ENCODE measurements at regions not wholly inside any gene's neighbourhood (a gene's known extent, or its start where the extent isn't known, plus 50 kb on each side); places are given as distances from the start of the nearest gene placed in this dataset.

DNA sequence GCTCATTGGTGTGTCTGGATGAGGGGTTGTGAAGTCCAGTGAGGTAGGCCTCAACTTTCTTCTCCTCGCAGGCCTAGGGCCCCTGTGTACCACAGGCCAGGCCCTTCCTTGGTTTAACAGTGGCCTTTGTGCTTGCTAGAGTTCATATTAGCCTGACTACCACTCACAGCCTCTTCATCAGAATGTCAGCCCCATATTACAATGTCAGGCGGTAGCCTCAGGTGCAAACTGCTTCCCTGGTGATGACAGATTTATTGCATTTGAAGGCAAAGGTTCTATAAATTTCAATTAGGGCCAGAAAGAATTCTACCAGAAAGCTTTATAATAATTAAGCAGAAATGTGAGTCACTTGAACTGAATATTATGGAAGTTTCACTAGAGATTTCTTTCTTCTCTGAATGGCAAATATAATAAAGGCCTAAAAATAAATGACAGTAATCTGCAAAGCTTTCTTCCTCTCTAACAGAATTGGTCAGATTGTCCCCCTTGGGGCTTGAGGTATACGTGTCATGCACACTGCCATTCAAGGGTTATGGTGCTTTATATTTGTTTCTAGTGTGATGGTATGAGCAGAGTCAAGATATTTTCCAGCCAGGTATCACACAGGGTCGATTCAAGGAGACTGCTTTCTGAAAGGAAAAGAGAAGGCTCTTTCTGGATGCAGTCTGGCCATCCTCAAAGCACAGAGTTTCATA is 210.3 kb downstream of the CWF19L2 start:
- no peak overlapping the region for H3K4me3 ChIP-seq
- H3K9me3 ChIP-seq (replicated peaks) = no peaks in the 10 kb centered on the region
- no peaks in the 10 kb centered on the region for H3K27me3 ChIP-seq
- H3K36me3 ChIP-seq = no peaks in the 10 kb centered on the region
- no peaks in the 10 kb centered on the region for H3K4me1 ChIP-seq
- no peak overlapping the region for H3K27ac ChIP-seq
- no peak for DNase-seq

DNA sequence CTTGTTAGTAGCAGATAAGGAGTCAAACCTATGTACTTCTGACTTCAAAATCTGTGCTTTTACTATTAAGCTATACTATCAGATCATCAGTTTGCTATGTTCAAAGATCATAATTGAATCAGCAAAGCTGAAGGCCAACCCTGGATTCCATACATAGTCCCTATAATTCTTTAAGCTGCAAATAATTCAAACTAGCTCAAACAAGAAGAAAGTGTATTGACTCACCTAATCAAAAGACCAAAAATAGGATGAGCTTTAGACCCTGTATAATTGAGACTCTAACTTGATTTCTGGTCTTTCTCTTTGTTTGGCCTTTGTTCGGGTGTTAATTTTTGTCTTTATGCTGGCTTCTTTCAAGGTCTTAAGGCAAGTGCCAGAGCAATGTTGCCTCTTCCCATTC is 213.7 kb downstream of the CWF19L2 start:
- H3K36me3 ChIP-seq = no peaks in the 10 kb centered on the region
- H3K27me3 ChIP-seq = no peaks in the 10 kb centered on the region
- no peak overlapping the region for H3K27ac ChIP-seq
- no peak for DNase-seq
- no peak overlapping the region for H3K4me3 ChIP-seq
- H3K9me3 ChIP-seq (replicated peaks) = no peaks in the 10 kb centered on the region
- H3K4me1 ChIP-seq = no peaks in the 10 kb centered on the region

DNA sequence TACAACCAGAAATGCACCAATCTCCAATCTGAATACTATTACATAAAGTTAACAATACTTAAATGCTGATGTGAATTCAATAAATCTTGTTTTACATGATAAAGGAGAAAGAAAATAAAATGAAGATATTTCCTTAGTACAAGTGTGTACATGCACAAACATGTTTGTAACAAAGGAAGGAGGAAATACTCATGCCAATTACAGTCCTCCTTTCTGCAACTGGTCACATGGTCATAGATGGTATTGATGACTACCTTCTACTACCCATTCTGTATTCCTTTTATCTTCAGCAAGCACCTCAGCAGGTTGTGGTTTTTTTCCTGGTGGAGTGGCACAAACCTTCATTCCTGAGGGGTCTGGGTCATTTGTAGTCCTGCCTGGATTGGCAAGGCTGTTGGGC is 214.2 kb upstream of the GUCY1A2 start:
- H3K27ac ChIP-seq = no peak overlapping the region
- no peaks in the 10 kb centered on the region for H3K36me3 ChIP-seq
- H3K27me3 ChIP-seq = no peaks in the 10 kb centered on the region
- no peak overlapping the region for H3K4me3 ChIP-seq
- H3K4me1 ChIP-seq = no peaks in the 10 kb centered on the region
- no peak for DNase-seq
- no peaks in the 10 kb centered on the region for H3K9me3 ChIP-seq (replicated peaks)

DNA sequence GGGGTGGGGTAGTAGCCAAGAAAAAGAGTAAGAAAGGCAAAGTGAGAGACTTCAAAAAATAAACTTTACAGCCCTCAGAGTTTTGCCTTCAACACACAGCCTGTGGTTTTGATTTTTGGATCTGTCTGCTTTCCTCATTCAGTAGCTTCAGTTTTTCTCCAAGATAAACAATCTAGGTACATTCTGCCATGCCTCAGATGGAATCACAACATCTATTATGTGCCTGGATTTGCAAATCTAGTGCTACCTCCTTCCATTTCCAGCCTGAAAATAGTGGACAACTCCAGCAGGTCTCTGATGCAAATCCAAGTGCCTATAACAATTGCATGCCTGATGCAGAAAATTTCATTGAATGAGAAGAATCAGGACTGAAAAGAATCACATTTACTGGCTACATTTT is 206.6 kb upstream of the GUCY1A2 start:
- Histone ChIP-seq H3K4me1 (no peaks in the 10 kb centered on the region), H3K36me3 (no peaks in the 10 kb centered on the region), H3K4me3 (no peak overlapping the region), H3K9me3 (replicated peaks) (no peaks in the 10 kb centered on the region), H3K27me3 (no peaks in the 10 kb centered on the region), H3K27ac (no peak overlapping the region)
- no peak for DNase-seq

- Histone ChIP-seq H3K27me3 (no peaks in the 10 kb centered on the region), H3K27ac (no peak overlapping the region), H3K36me3 (no peaks in the 10 kb centered on the region), H3K9me3 (replicated peaks) (no peaks in the 10 kb centered on the region), H3K4me3 (no peak overlapping the region), H3K4me1 (no peaks in the 10 kb centered on the region)
- DNase-seq = no peak
Observed at GRCh38 chr11:107222916-107223460, 204.7 kb upstream of the GUCY1A2 start.

DNA sequence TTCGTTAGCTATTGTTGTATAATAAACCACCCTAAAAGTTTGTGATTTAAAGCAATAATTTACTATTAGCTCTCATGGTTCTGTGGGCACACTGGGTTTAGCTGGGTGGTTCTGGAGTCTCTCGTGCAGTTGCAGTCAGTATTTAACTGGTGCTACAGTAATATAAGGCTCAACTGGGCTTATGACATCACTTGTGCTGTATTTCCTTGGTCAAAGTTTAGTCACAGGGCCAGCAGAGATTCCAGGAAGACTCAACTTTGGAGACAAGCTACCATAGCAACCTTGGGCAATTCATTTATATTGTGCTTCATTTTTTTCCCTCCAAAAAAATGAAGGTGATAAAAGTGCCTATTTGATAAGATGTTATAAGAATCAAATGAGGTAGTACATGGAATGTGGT is 204.2 kb upstream of the GUCY1A2 start:
- Histone ChIP-seq H3K27ac (no peak overlapping the region), H3K9me3 (replicated peaks) (no peaks in the 10 kb centered on the region), H3K4me1 (no peaks in the 10 kb centered on the region), H3K4me3 (no peak overlapping the region), H3K36me3 (no peaks in the 10 kb centered on the region), H3K27me3 (no peaks in the 10 kb centered on the region)
- no peak for DNase-seq

GRCh38 chr11:107221748-107222285 is 203.5 kb upstream of the GUCY1A2 start:
- no peaks in the 10 kb centered on the region for H3K36me3 ChIP-seq
- no peak overlapping the region for H3K27ac ChIP-seq
- no peak overlapping the region for H3K4me3 ChIP-seq
- no peaks in the 10 kb centered on the region for H3K9me3 ChIP-seq (replicated peaks)
- DNase-seq = no peak
- H3K4me1 ChIP-seq = no peaks in the 10 kb centered on the region
- H3K27me3 ChIP-seq = no peaks in the 10 kb centered on the region

DNA sequence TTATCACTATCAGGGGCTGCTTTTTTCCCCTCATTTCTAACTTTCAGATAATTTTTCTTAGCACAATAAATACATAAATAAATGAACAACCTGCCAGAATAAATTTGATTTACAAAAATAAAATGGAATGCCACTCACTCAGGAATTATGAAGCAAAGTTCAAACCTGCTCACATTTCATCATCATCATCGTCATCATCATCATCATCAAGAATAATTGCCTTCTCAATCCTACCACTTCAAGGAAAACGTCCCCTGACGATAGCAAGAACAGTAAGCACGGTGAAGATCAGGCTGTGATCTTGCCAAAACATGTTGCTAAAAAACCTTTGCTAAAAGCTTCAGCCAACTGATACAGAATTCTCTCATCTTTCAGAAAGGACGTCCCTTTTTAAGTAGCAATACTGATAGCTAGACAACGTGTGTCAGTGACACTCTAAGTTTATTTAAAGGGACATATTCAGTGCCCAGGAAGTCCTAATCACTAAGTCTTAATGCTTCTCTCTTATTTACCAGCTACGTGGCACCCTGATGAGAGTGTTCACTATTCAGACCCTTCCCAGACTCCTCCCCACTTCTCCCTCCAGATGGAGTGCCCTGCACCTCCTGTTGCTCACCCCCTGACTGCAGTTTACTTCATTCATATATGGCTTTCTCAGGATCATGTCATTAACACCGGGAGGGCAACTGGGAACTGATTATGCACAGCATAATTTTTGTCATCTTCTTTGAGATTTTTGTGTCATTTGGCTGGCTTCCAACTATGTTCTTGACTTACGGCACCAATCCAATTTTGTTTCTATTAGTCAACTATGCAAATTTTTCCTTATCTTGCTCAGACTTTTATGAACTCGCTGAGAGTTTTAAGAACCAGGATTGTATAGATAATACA is 200.1 kb upstream of the GUCY1A2 start:
- no peaks in the 10 kb centered on the region for H3K9me3 ChIP-seq (replicated peaks)

GRCh38 chr11:107217444-107217843 is 199.2 kb upstream of the GUCY1A2 start:
- H3K4me3 ChIP-seq = no peak overlapping the region
- H3K9me3 ChIP-seq (replicated peaks) = no peaks in the 10 kb centered on the region
- no peaks in the 10 kb centered on the region for H3K27me3 ChIP-seq
- no peak overlapping the region for H3K27ac ChIP-seq
- H3K36me3 ChIP-seq = no peaks in the 10 kb centered on the region
- DNase-seq = no peak
- H3K4me1 ChIP-seq = peaks cover 7% of the 10 kb centered on the region; the same call in 1 of the 2 replicates

More for the DNA sequence above, 200.1 kb upstream of the GUCY1A2 start:
- H3K4me3 ChIP-seq = no peak overlapping the region
- peaks cover 7% of the 10 kb centered on the region; the same call in 1 of the 2 replicates for H3K4me1 ChIP-seq
- no peak overlapping the region for H3K27ac ChIP-seq
- no peaks in the 10 kb centered on the region for H3K36me3 ChIP-seq
- peak in 1 of 2 experiments; percentile 1 for DNase-seq
- no peaks in the 10 kb centered on the region for H3K27me3 ChIP-seq

DNA sequence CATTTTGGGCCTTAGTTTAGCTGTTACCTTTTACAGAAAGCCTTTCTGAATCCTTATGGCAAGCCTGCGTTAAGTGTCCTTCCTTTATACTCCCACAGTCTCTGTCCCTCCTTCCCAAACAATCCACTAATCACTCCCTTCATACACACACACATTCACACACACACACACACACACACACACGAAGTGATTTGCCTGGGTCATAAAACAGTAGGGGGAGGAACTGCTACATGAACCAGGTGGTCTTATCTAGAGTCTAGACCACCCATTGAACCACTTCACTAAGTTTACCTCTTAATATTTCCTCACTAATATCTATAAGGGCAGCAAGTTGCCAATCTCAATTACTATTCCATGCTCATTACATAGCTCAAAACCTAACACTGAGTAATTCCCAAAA is 196.7 kb upstream of the GUCY1A2 start:
- Histone ChIP-seq H3K9me3 (replicated peaks) (no peaks in the 10 kb centered on the region), H3K27me3 (no peaks in the 10 kb centered on the region), H3K4me1 (peaks cover 7% of the 10 kb centered on the region; the same call in 1 of the 2 replicates), H3K27ac (peak overlapping the region; percentile 39; the same call in 1 of the 2 replicates), H3K36me3 (no peaks in the 10 kb centered on the region), H3K4me3 (no peak overlapping the region)
- peak in 1 of 2 experiments; percentile 42 for DNase-seq

GRCh38 chr11:107203656-107204055 is 185.4 kb upstream of the GUCY1A2 start:
- no peaks in the 10 kb centered on the region for H3K36me3 ChIP-seq
- no peaks in the 10 kb centered on the region for H3K9me3 ChIP-seq (replicated peaks)
- no peak overlapping the region for H3K4me3 ChIP-seq
- DNase-seq = no peak
- H3K27me3 ChIP-seq = no peaks in the 10 kb centered on the region
- no peak overlapping the region for H3K27ac ChIP-seq
- H3K4me1 ChIP-seq = no peaks in the 10 kb centered on the region; the same call in 1 of the 2 replicates

- Histone ChIP-seq H3K27ac (no peak overlapping the region), H3K4me3 (no peak overlapping the region), H3K27me3 (no peaks in the 10 kb centered on the region), H3K9me3 (replicated peaks) (no peaks in the 10 kb centered on the region), H3K36me3 (no peaks in the 10 kb centered on the region), H3K4me1 (no peaks in the 10 kb centered on the region)
- no peak for DNase-seq
Observed at GRCh38 chr11:107202241-107202640, 184.0 kb upstream of the GUCY1A2 start.

GRCh38 chr11:107198490-107199007 is 180.3 kb upstream of the GUCY1A2 start:
- Histone ChIP-seq H3K36me3 (no peaks in the 10 kb centered on the region), H3K27ac (no peak overlapping the region), H3K9me3 (replicated peaks) (no peaks in the 10 kb centered on the region), H3K4me1 (no peaks in the 10 kb centered on the region), H3K4me3 (no peak overlapping the region), H3K27me3 (no peaks in the 10 kb centered on the region)
- no peak for DNase-seq

DNA sequence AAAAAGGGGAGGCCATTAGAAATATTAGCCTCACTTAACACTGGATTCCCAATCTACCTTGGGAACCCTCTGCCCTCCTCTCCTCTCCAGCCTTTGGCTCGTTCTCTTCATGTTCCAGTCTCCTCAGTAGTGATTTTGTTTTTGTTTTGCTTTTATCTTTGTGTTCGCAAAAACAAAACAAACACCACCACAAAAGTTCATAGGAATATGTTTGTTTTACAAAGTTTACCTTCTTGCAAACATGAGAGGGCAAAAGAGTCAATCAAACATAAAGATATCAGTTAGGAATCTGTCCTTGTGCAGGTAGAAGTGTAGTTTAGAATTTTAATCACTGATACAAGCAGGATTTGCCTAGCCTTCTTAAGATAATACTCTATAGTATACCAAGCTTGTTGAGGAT is 179.7 kb upstream of the GUCY1A2 start:
- no peak for DNase-seq
- no peak overlapping the region for H3K27ac ChIP-seq
- no peaks in the 10 kb centered on the region for H3K9me3 ChIP-seq (replicated peaks)
- H3K4me3 ChIP-seq = no peak overlapping the region
- H3K36me3 ChIP-seq = no peaks in the 10 kb centered on the region
- no peaks in the 10 kb centered on the region for H3K27me3 ChIP-seq
- no peaks in the 10 kb centered on the region for H3K4me1 ChIP-seq

DNA sequence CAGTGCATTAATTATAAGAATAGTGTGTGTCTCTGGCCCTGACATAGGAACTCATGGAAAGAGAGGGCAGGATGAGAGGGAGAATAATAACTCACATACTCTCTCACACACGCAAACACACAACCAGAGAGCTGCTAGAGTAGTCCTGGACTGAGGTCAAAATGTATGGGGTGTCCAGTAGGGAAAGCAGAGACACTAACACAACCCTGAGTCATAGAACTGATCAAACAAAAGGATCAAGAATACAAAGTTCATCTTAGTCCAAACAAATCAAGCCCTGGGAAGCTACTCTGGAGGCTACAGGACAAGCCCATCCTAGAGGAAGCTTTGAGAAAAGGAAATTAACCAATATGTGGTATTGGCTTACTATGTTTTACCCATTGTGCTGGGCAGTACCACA is 178.5 kb upstream of the GUCY1A2 start:
- H3K27ac ChIP-seq = no peak overlapping the region
- no peak overlapping the region for H3K4me3 ChIP-seq
- H3K4me1 ChIP-seq = no peaks in the 10 kb centered on the region
- no peaks in the 10 kb centered on the region for H3K9me3 ChIP-seq (replicated peaks)
- DNase-seq = no peak
- H3K36me3 ChIP-seq = no peaks in the 10 kb centered on the region
- no peaks in the 10 kb centered on the region for H3K27me3 ChIP-seq
